ENCODE measurements at regions not wholly inside any gene's neighbourhood (a gene's known extent, or its start where the extent isn't known, plus 50 kb on each side); places are given as distances from the start of the nearest gene placed in this dataset.

DNA sequence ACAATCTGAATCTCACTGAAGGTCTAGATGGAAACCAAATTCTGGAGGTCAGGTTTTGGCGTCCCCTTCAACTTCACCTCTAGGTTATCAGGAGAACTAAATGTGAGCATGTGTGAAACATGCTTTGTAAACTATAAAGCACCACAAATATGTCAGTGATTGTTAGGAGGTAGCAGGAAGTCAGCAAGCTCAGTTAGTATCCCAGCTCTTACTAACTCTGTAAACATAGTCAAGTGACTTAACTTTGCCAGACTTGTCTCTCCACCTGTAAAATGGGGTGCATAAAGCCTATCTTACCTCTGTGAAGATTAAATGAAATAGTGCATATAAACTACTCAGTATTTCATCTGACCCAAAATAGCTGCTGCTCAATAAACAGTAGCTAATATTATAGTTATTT is 121.5 kb downstream of the INSIG2 start:
- POLR2A ChIA-PET: no interaction called here
- BruUV-seq (replicated peaks): no TSS peak
- Mint-ChIP-seq H3K36me3 (ENCODE audit: insufficient read depth, unreplicated experiment) (no peaks in the 10 kb centered on the region), H3K9me3 (ENCODE audit: unreplicated experiment) (peaks cover 6% of the 10 kb centered on the region), H3K4me1 (ENCODE audit: low read depth, unreplicated experiment) (no peaks in the 10 kb centered on the region), H3K27ac (ENCODE audit: unreplicated experiment) (no peak overlapping the region), H3K27me3 (ENCODE audit: insufficient read depth, unreplicated experiment) (peaks cover 11% of the 10 kb centered on the region), H3K4me3 (ENCODE audit: unreplicated experiment) (no peak overlapping the region)
- H3K9me3 ChIP-seq: peaks cover 5% of the 10 kb centered on the region
- no peak for TF ChIP-seq CTCF (IDR thresholded peaks at IDR 0.05; ENCODE audit: insufficient read depth in 1 of 2, low read depth in 1 of 2, low read length in 1 of 2, severe bottlenecking in 1 of 2, unreplicated experiment in 1 of 2)
- intact Hi-C loops (cut with micrococcal nuclease; ENCODE audit: unreplicated experiment): no loop called here
- H3K36me3 ChIP-seq (ENCODE audit: control insufficient read depth, insufficient read depth, low read length): no peaks in the 10 kb centered on the region
- H3K4me1 ChIP-seq: no peaks in the 10 kb centered on the region
- DNase-seq: no peak
- no peak overlapping the region for H3K4me3 ChIP-seq (ENCODE audit: low read depth, low read length)
- CTCF ChIA-PET: interaction anchor here (1.6 kb wide), 1 partner anchor 163 kb away, joined by 5 read pairs; no protein-coding TSS in a partner anchor
- H3K27me3 ChIP-seq (replicated peaks; ENCODE audit: control insufficient read depth, insufficient read depth, low read length): no peaks in the 10 kb centered on the region

GRCh38 chr2:118207889-118208288 is 119.6 kb downstream of the INSIG2 start:
- no peaks in the 10 kb centered on the region for H3K36me3 ChIP-seq (ENCODE audit: control insufficient read depth, insufficient read depth, low read length)
- Mint-ChIP-seq H3K4me1 (ENCODE audit: low read depth, unreplicated experiment) (no peaks in the 10 kb centered on the region), H3K27ac (ENCODE audit: unreplicated experiment) (no peak overlapping the region), H3K36me3 (ENCODE audit: insufficient read depth, unreplicated experiment) (no peaks in the 10 kb centered on the region), H3K27me3 (ENCODE audit: insufficient read depth, unreplicated experiment) (peaks cover 11% of the 10 kb centered on the region), H3K9me3 (ENCODE audit: unreplicated experiment) (no peaks in the 10 kb centered on the region), H3K4me3 (ENCODE audit: unreplicated experiment) (no peak overlapping the region)
- no peak overlapping the region for H3K4me3 ChIP-seq (ENCODE audit: low read depth, low read length)
- DNase-seq: no peak
- TF ChIP-seq CTCF (IDR thresholded peaks at IDR 0.05; ENCODE audit: insufficient read depth in 1 of 2, low read depth in 1 of 2, low read length in 1 of 2, severe bottlenecking in 1 of 2, unreplicated experiment in 1 of 2): no peak
- H3K4me1 ChIP-seq: no peaks in the 10 kb centered on the region
- POLR2A ChIA-PET: no interaction called here
- no peaks in the 10 kb centered on the region for H3K9me3 ChIP-seq
- BruUV-seq (replicated peaks): no TSS peak
- no peaks in the 10 kb centered on the region for H3K27me3 ChIP-seq (replicated peaks; ENCODE audit: control insufficient read depth, insufficient read depth, low read length)
- CTCF ChIA-PET: interaction anchor here (0.9 kb wide), 1 partner anchor 14 kb away, joined by 4 read pairs; no protein-coding TSS in a partner anchor
- intact Hi-C loops (cut with micrococcal nuclease; ENCODE audit: unreplicated experiment): no loop called here

GRCh38 chr2:118202707-118203303 is 114.5 kb downstream of the INSIG2 start:
- no peaks in the 10 kb centered on the region for H3K36me3 Mint-ChIP-seq (ENCODE audit: insufficient read depth, unreplicated experiment)
- no peak overlapping the region for H3K4me3 Mint-ChIP-seq (ENCODE audit: unreplicated experiment)
- POLR2A ChIA-PET: interaction anchor here (0.6 kb wide), 1 partner anchor 189 kb away, joined by 4 read pairs; the partner anchor contains the start of gene CCDC93
- intact Hi-C loops (cut with micrococcal nuclease; ENCODE audit: unreplicated experiment): loop anchor here (1.0 to 5.0 kb wide), 2 partner anchors 119 to 662 kb away; no protein-coding TSS in a partner anchor
- no peaks in the 10 kb centered on the region for H3K4me1 Mint-ChIP-seq (ENCODE audit: low read depth, unreplicated experiment)
- H3K27ac Mint-ChIP-seq (ENCODE audit: unreplicated experiment): no peak overlapping the region
- CTCF ChIA-PET: no interaction called here
- Histone ChIP-seq H3K4me3 (ENCODE audit: low read depth, low read length) (no peak overlapping the region), H3K27me3 (replicated peaks; ENCODE audit: control insufficient read depth, insufficient read depth, low read length) (no peaks in the 10 kb centered on the region), H3K9me3 (no peaks in the 10 kb centered on the region), H3K36me3 (ENCODE audit: control insufficient read depth, insufficient read depth, low read length) (no peaks in the 10 kb centered on the region), H3K4me1 (no peaks in the 10 kb centered on the region)
- peak; percentile 73 to 90 for TF ChIP-seq CTCF (IDR thresholded peaks at IDR 0.05; ENCODE audit: insufficient read depth in 1 of 2, low read depth in 1 of 2, low read length in 1 of 2, severe bottlenecking in 1 of 2, unreplicated experiment in 1 of 2)
- DNase-seq: peak; percentile 51 to 58
- no TSS peak for BruUV-seq (replicated peaks)
- no peaks in the 10 kb centered on the region for H3K9me3 Mint-ChIP-seq (ENCODE audit: unreplicated experiment)
- peaks cover 13% of the 10 kb centered on the region for H3K27me3 Mint-ChIP-seq (ENCODE audit: insufficient read depth, unreplicated experiment)

Measured in Caco-2 (cell line).